ENCODE measurements at regions not wholly inside any gene's neighbourhood (a gene's known extent, or its start where the extent isn't known, plus 50 kb on each side); places are given as distances from the start of the nearest gene placed in this dataset.

- TF ChIP-seq PATZ1 (CRISPR knock-in tag; IDR thresholded peaks at IDR 0.05; ENCODE audit: borderline replicate concordance) (no peak), TCF4 (CRISPR knock-in tag; IDR thresholded peaks at IDR 0.05; ENCODE audit: borderline replicate concordance) (no peak), SNAI2 (CRISPR knock-in tag; IDR thresholded peaks at IDR 0.05) (no peak), ZNF70 (CRISPR knock-in tag; IDR thresholded peaks at IDR 0.05) (no peak), OSR1 (CRISPR knock-in tag; IDR thresholded peaks at IDR 0.05) (no peak)
- TF ChIP-seq, protein P1, sequence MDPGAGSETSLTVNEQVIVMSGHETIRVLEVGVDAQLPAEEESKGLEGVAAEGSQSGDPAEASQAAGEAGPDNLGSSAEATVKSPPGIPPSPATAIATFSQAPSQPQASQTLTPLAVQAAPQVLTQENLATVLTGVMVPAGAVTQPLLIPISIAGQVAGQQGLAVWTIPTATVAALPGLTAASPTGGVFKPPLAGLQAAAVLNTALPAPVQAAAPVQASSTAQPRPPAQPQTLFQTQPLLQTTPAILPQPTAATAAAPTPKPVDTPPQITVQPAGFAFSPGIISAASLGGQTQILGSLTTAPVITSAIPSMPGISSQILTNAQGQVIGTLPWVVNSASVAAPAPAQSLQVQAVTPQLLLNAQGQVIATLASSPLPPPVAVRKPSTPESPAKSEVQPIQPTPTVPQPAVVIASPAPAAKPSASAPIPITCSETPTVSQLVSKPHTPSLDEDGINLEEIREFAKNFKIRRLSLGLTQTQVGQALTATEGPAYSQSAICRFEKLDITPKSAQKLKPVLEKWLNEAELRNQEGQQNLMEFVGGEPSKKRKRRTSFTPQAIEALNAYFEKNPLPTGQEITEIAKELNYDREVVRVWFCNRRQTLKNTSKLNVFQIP (CRISPR knock-in tag; IDR thresholded peaks at IDR 0.05; ENCODE audit: borderline replicate concordance, low read depth) = no peak
- TF ChIP-seq, protein P2, sequence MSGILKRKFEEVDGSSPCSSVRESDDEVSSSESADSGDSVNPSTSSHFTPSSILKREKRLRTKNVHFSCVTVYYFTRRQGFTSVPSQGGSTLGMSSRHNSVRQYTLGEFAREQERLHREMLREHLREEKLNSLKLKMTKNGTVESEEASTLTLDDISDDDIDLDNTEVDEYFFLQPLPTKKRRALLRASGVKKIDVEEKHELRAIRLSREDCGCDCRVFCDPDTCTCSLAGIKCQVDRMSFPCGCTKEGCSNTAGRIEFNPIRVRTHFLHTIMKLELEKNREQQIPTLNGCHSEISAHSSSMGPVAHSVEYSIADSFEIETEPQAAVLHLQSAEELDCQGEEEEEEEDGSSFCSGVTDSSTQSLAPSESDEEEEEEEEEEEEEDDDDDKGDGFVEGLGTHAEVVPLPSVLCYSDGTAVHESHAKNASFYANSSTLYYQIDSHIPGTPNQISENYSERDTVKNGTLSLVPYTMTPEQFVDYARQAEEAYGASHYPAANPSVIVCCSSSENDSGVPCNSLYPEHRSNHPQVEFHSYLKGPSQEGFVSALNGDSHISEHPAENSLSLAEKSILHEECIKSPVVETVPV (CRISPR knock-in tag; IDR thresholded peaks at IDR 0.05) = no peak
These were observed 132.9 kb upstream of the SIX2 start for GRCh38 chr2:45141883-45142866.
